PC-3 (cell line): ENCODE measurements at regions not wholly inside any gene's neighbourhood (a gene's known extent, or its start where the extent isn't known, plus 50 kb on each side); places are given as distances from the start of the nearest gene placed in this dataset.

ENCODE experiments used
- ATAC-seq: fragments of 200-7000 bp; cut with Tn5 transposase; 2 replicates; pipeline ENCODE4 v1.9.1; 2020; ENCODE audit warnings: mild to moderate bottlenecking, moderate library complexity
- BruUV-seq: library from RNA; stranded (reverse); fragments of 400-500 nt; replicated peaks from 2 replicates; lab custom pipeline; 2021; lab: Mats Ljungman, UMichigan
- CTCF ChIA-PET: fragments of 300-600 bp; sonication (Branson Sonifier 250); formaldehyde crosslinking; loops from one replicate; lab custom pipeline; 2022; ENCODE audit warnings: antibody characterized with exemption; lab: Charles Lee
- POLR2A ChIA-PET: fragments of 300-600 bp; sonication (Branson Sonifier 250); formaldehyde crosslinking; loops from one replicate; lab custom pipeline; 2022; ENCODE audit warnings: antibody characterized with exemption; ENCODE audit not compliant: unreplicated experiment; lab: Charles Lee
- DNase-seq: peaks from one replicate; pipeline ENCODE4 v3.0.0-alpha.2; 2015
- H2AFZ ChIP-seq: fragments of 300-600 bp; sonication (generic); 2 replicates; pipeline ENCODE4 v1.6.0; 2016; ENCODE audit warnings: antibody characterized with exemption, low read length
- H3F3A ChIP-seq: fragments of 300-600 bp; sonication (generic); one replicate; pipeline ENCODE4 v1.6.0; 2017; ENCODE audit warnings: antibody characterized with exemption, low read length, control low read depth, mild to moderate bottlenecking; ENCODE audit not compliant: unreplicated experiment
- H3K27ac ChIP-seq: fragments of 300-600 bp; sonication (generic); 2 replicates; pipeline ENCODE4 v1.5.1; 2016; ENCODE audit warnings: mild to moderate bottlenecking, low read length
- H3K27me3 ChIP-seq: fragments of 300-600 bp; sonication (generic); 2 replicates; pipeline ENCODE4 v1.6.1; 2016; ENCODE audit warnings: low read length, mixed read lengths
- H3K36me3 ChIP-seq: fragments of 300-600 bp; sonication (generic); 2 replicates; pipeline ENCODE4 v1.6.1; 2016; ENCODE audit warnings: low read depth, mixed run types, low read length, mixed read lengths
- H3K4me1 ChIP-seq: fragments of 300-600 bp; sonication (generic); 2 replicates; pipeline ENCODE4 v1.5.1; 2016; ENCODE audit warnings: low read length; ENCODE audit not compliant: insufficient read depth
- H3K4me2 ChIP-seq: fragments of 300-600 bp; sonication (generic); 2 replicates; pipeline ENCODE4 v1.6.0; 2016; ENCODE audit warnings: low read length
- H3K4me3 ChIP-seq: fragments of 300-600 bp; sonication (generic); 2 replicates; pipeline ENCODE4 v1.5.1; 2016; ENCODE audit warnings: mild to moderate bottlenecking, low read length, mixed read lengths
- H3K79me2 ChIP-seq: fragments of 300-600 bp; sonication (generic); 2 replicates; pipeline ENCODE4 v1.6.1; 2017; ENCODE audit warnings: low read length, mixed read lengths
- H3K9ac ChIP-seq: fragments of 300-600 bp; sonication (generic); 2 replicates; pipeline ENCODE4 v1.6.0; 2016; ENCODE audit warnings: mild to moderate bottlenecking, low read length
- H3K9me2 ChIP-seq: fragments of 300-600 bp; sonication (generic); replicated peaks from 2 replicates; pipeline ENCODE4 v1.6.1; 2016; ENCODE audit warnings: mixed run types, low read length, mixed read lengths
- H3K9me3 ChIP-seq: fragments of 300-600 bp; sonication (generic); 2 replicates; pipeline ENCODE4 v1.6.1; 2016; ENCODE audit warnings: low read length, mixed read lengths
- H4K20me1 ChIP-seq: fragments of 300-600 bp; sonication (generic); 2 replicates; pipeline ENCODE4 v1.6.1; 2016; ENCODE audit warnings: low read length, mixed read lengths
- EZH2 ChIP-seq: fragments of 300-600 bp; sonication (generic); IDR thresholded peaks from one replicate; pipeline ENCODE4 v1.6.1; 2017; ENCODE audit warnings: antibody characterized with exemption, mild to moderate bottlenecking, low read length; ENCODE audit not compliant: unreplicated experiment
- EZH2phosphoT487 ChIP-seq: fragments of 300-600 bp; sonication (generic); IDR thresholded peaks from 2 replicates; pipeline ENCODE4 v1.6.1; 2018; ENCODE audit warnings: mild to moderate bottlenecking, antibody characterized with exemption, low read length, borderline replicate concordance
- intact Hi-C: fragments of 100-400 bp; cut with micrococcal nuclease; formaldehyde crosslinking; loops from 2 replicates; pipeline ENCODE4 v1.9.0; 2023
- TF ChIP-seq, protein P1 (sequence below): fragments of 300-600 bp; sonication (generic); conservative IDR thresholded peaks from 2 replicates; pipeline ENCODE4 v1.5.1; 2017; ENCODE audit warnings: antibody characterized with exemption, low read depth, mild to moderate bottlenecking, low read length

DNA sequence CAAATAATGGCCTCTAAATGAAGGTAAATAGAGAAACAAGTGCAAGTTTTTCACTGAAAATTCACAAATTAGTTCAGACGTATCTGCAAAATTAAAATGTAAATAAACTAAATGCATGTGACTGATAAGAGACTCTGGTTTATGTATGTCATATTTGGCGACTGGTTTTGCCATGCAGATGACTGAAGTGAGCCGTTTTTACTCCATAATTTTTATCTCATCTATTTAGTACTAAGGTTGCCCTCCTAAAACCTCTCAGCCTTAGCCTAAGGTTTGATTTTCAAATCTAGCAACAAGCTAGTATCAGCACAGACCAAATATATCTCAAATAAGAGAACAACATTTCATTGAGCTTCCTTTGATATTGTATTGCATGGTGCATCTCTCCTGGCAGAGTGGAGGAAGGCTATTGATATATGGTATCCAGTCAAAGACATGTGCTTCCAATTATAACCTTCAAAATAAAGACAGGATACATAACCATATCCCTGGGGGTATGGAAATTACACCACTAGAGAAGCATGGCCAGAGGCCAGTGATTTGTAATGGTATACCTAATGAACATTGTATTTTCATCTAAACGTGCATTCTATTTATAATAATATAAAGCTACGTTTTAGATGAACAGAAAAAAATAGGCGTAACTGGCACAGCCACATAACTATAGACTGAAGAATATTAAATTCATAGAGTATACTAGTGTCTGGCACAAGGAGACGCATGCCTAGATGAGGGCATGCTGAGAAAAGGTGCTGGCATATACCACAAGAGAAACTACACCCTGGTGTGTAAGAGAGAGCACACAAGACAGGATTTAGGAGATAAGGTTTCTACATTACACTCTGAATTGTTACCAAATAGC is 392.6 kb upstream of the INTU start:
- Histone ChIP-seq H3K4me3 (no peak overlapping the region), H3K36me3 (no peaks in the 10 kb centered on the region), H2AFZ (no peak overlapping the region), H3K79me2 (no peaks in the 10 kb centered on the region), H3F3A (no peaks in the 10 kb centered on the region), H3K9me2 (no peaks in the 10 kb centered on the region), H3K9me3 (no peaks in the 10 kb centered on the region), H4K20me1 (no peaks in the 10 kb centered on the region), H3K4me1 (no peaks in the 10 kb centered on the region), H3K27ac (no peak overlapping the region), H3K27me3 (no peaks in the 10 kb centered on the region), H3K4me2 (no peak overlapping the region), H3K9ac (no peak overlapping the region)
- BruUV-seq: no TSS peak
- CTCF ChIA-PET: no interaction called here
- TF ChIP-seq, protein P1, sequence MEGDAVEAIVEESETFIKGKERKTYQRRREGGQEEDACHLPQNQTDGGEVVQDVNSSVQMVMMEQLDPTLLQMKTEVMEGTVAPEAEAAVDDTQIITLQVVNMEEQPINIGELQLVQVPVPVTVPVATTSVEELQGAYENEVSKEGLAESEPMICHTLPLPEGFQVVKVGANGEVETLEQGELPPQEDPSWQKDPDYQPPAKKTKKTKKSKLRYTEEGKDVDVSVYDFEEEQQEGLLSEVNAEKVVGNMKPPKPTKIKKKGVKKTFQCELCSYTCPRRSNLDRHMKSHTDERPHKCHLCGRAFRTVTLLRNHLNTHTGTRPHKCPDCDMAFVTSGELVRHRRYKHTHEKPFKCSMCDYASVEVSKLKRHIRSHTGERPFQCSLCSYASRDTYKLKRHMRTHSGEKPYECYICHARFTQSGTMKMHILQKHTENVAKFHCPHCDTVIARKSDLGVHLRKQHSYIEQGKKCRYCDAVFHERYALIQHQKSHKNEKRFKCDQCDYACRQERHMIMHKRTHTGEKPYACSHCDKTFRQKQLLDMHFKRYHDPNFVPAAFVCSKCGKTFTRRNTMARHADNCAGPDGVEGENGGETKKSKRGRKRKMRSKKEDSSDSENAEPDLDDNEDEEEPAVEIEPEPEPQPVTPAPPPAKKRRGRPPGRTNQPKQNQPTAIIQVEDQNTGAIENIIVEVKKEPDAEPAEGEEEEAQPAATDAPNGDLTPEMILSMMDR: no peak
- TF ChIP-seq EZH2 (no peak), EZH2phosphoT487 (no peak)
- intact Hi-C loops: no loop called here
- ATAC-seq: no peak
- POLR2A ChIA-PET: no interaction called here
- no peak for DNase-seq

DNA sequence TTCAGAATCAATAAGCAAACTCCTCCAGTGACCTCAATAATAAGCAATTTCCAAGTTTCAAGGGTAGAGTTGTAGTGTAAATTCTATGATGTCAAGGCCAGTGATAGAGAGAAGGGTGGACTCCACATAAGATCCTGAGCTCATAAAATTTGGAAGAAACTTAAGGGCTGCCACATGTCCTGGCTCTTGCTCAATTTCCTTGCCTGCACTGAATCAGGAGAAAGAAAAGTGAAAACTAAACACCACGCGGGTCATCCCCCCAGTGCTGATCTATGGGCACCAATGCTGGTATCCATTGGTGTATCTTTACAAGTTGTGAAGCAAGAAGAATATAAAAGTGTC is 392.0 kb upstream of the INTU start:
- H3K9me2 ChIP-seq: no peaks in the 10 kb centered on the region
- TF ChIP-seq EZH2phosphoT487 (no peak), EZH2 (no peak)
- TF ChIP-seq, protein P1: no peak
- DNase-seq (no peak), ATAC-seq (no peak)
- no peak overlapping the region for H3K4me2 ChIP-seq
- CTCF ChIA-PET: no interaction called here
- H3K4me3 ChIP-seq: no peak overlapping the region
- H4K20me1 ChIP-seq: no peaks in the 10 kb centered on the region
- POLR2A ChIA-PET: no interaction called here
- no peaks in the 10 kb centered on the region for H3K27me3 ChIP-seq
- BruUV-seq: no TSS peak
- no peak overlapping the region for H2AFZ ChIP-seq
- H3K27ac ChIP-seq: no peak overlapping the region
- no peaks in the 10 kb centered on the region for H3K79me2 ChIP-seq
- no peaks in the 10 kb centered on the region for H3K9me3 ChIP-seq
- H3K4me1 ChIP-seq: no peaks in the 10 kb centered on the region
- intact Hi-C loops: no loop called here
- H3F3A ChIP-seq: no peaks in the 10 kb centered on the region
- no peaks in the 10 kb centered on the region for H3K36me3 ChIP-seq
- no peak overlapping the region for H3K9ac ChIP-seq

DNA sequence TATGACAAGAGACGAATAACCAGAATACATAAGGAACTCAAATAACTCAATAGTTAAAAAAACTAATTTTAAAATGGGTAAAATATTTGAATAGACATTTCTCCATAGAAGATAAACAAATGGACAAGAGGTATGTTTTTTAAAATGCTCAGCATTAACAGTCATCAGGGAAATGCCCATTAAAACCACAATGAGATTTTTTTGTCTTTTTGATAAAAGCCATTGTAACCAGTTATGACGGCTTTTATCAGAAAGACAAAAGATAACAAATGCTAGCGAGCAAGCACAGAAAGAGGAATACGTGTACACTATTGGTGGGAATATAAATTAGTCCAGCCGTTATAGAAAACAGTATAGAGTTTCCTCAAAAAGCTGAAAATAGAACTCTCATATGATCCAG is 388.2 kb upstream of the INTU start:
- no peaks in the 10 kb centered on the region for H3K27me3 ChIP-seq
- no peaks in the 10 kb centered on the region for H3K9me2 ChIP-seq
- DNase-seq (no peak), ATAC-seq (no peak)
- no TSS peak for BruUV-seq
- no peaks in the 10 kb centered on the region for H4K20me1 ChIP-seq
- no peaks in the 10 kb centered on the region for H3K79me2 ChIP-seq
- H3K36me3 ChIP-seq: no peaks in the 10 kb centered on the region
- H2AFZ ChIP-seq: no peak overlapping the region
- no peak for TF ChIP-seq EZH2phosphoT487
- TF ChIP-seq, protein P1: no peak
- no peak for TF ChIP-seq EZH2
- no peaks in the 10 kb centered on the region for H3F3A ChIP-seq
- H3K4me3 ChIP-seq: no peak overlapping the region
- intact Hi-C loops: no loop called here
- H3K9ac ChIP-seq: no peak overlapping the region
- H3K27ac ChIP-seq: no peak overlapping the region
- CTCF ChIA-PET: no interaction called here
- H3K4me2 ChIP-seq: no peak overlapping the region
- POLR2A ChIA-PET: no interaction called here
- H3K9me3 ChIP-seq: no peaks in the 10 kb centered on the region
- 0 out of 2 replicates have a peak, but pooled peaks cover 3% of the 10 kb centered on the region for H3K4me1 ChIP-seq
